Lung (tissue), 11 donors: ENCODE measurements at regions not wholly inside any gene's neighbourhood (a gene's known extent, or its start where the extent isn't known, plus 50 kb on each side); places are given as distances from the start of the nearest gene placed in this dataset.

Experiments
- ATAC-seq: fragments of 200-7000 bp; cut with Tn5 transposase; one replicate; pipeline ENCODE4 v1.9.1; 2020; ENCODE audit warnings: moderate number of reproducible peaks; ENCODE audit not compliant: insufficient read depth, low FRiP score
- DNase-seq, 3 donors: peaks; one replicate each; pipeline ENCODE4 v3.0.0-alpha.2; 2013 to 2017
- H3K27ac ChIP-seq, 2 donors: one replicate each; pipeline ENCODE4 v1.5.1; 2013; ENCODE audit warnings: mild to moderate bottlenecking in 2 of 2, moderate library complexity in 2 of 2, control low read depth in 1 of 2, inconsistent platforms in 1 of 2, low read depth in 1 of 2, low read length in 1 of 2
- H3K27me3 ChIP-seq, 3 donors: one replicate each; pipeline ENCODE4 v1.5.1; 2013; ENCODE audit warnings: low read length in 2 of 3; ENCODE audit not compliant: control insufficient read depth in 3 of 3, insufficient read depth in 3 of 3
- H3K36me3 ChIP-seq, 4 donors: one replicate each; pipeline ENCODE4 v1.5.1; 2013; ENCODE audit warnings: low read length in 4 of 4, mild to moderate bottlenecking in 1 of 4, moderate library complexity in 1 of 4; ENCODE audit not compliant: control insufficient read depth in 4 of 4, insufficient read depth in 4 of 4
- H3K4me1 ChIP-seq, 5 donors: one replicate each; pipeline ENCODE4 v1.5.1; 2013; ENCODE audit warnings: low read length in 5 of 5, mild to moderate bottlenecking in 2 of 5, moderate library complexity in 1 of 5; ENCODE audit not compliant: control insufficient read depth in 5 of 5, insufficient read depth in 5 of 5
- H3K4me3 ChIP-seq: one replicate; pipeline ENCODE4 v1.5.1; 2013; ENCODE audit warnings: mild to moderate bottlenecking, control low read depth, moderate library complexity
- H3K9ac ChIP-seq, 2 donors: one replicate each; pipeline ENCODE4 v1.5.1; 2013; ENCODE audit warnings: low read length in 2 of 2, control low read depth in 1 of 2; ENCODE audit not compliant: insufficient read depth in 1 of 2
- H3K9me3 ChIP-seq, 4 donors: one replicate each; pipeline ENCODE4 v1.5.1; 2013; ENCODE audit warnings: low read length in 3 of 4, mild to moderate bottlenecking in 1 of 4, moderate library complexity in 1 of 4; ENCODE audit not compliant: control insufficient read depth in 4 of 4, insufficient read depth in 3 of 4
- WGBS, 2 donors: extraction: QIAGEN DNeasy Blood & Tissue Kit; methylation state at CpG; one replicate each; pipeline ENCODE4 v1.1.7; 2013; 5-methylcytosine and 5-hydroxymethylcytosine counted together
- TF ChIP-seq, protein P1 (sequence below): IDR thresholded peaks from 2 replicates; pipeline ENCODE4 v1.5.1; 2012; ENCODE audit warnings: mild to moderate bottlenecking; ENCODE audit errors: control extremely low read depth, extremely low read depth
- donor health status: control.
- donor health status: control.
- donor health status: Bipolar disorder and iron deficiency.
- donor health status: healthy.
- donor health status: DM: yes; HTN: yes; CAD: no.

DNA sequence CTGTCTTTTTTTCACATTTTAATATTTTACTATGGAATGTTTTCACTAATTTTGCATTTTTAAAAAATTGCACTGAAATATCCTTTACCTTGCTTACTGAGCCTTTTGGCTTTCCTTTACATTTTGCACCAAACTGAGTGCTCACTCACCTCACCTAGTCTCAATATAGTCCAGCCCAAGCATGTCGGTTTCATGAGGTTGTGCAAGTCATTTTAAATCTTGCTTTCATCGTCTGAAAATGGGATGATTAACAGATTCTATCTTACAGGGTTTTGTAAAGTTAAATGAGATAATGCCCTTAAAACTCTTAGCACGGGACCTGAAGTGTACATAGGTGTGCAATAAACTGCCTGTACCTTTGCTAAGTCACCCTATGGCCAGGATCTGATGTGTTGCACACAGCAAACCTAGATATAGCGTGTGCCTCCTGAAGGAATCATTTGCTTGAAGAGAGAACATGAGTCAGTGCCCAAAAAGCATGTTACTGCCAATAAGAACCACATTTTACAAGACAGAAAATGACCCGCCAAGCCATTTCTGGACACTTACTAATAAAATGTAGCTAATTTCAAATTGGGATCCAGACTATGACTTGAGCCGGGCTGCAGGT, 199.8 kb downstream of the JCAD start:
- H3K9ac ChIP-seq: no peak overlapping the region
- H3K9me3 ChIP-seq: no peaks in the 10 kb centered on the region
- peaks cover 0 to 6% (median 0%) of the 10 kb centered on the region in 5 donors for H3K4me1 ChIP-seq
- H3K27ac ChIP-seq: no peak overlapping the region
- 87 to 93% methylated on average over 6 of the region's 6 CpGs for WGBS, 2 donors
- no peak overlapping the region for H3K4me3 ChIP-seq
- no peaks in the 10 kb centered on the region for H3K27me3 ChIP-seq
- no peaks in the 10 kb centered on the region for H3K36me3 ChIP-seq
- no peak for ATAC-seq
- TF ChIP-seq, protein P1, sequence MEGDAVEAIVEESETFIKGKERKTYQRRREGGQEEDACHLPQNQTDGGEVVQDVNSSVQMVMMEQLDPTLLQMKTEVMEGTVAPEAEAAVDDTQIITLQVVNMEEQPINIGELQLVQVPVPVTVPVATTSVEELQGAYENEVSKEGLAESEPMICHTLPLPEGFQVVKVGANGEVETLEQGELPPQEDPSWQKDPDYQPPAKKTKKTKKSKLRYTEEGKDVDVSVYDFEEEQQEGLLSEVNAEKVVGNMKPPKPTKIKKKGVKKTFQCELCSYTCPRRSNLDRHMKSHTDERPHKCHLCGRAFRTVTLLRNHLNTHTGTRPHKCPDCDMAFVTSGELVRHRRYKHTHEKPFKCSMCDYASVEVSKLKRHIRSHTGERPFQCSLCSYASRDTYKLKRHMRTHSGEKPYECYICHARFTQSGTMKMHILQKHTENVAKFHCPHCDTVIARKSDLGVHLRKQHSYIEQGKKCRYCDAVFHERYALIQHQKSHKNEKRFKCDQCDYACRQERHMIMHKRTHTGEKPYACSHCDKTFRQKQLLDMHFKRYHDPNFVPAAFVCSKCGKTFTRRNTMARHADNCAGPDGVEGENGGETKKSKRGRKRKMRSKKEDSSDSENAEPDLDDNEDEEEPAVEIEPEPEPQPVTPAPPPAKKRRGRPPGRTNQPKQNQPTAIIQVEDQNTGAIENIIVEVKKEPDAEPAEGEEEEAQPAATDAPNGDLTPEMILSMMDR: no peak
- DNase-seq: no peak

DNA sequence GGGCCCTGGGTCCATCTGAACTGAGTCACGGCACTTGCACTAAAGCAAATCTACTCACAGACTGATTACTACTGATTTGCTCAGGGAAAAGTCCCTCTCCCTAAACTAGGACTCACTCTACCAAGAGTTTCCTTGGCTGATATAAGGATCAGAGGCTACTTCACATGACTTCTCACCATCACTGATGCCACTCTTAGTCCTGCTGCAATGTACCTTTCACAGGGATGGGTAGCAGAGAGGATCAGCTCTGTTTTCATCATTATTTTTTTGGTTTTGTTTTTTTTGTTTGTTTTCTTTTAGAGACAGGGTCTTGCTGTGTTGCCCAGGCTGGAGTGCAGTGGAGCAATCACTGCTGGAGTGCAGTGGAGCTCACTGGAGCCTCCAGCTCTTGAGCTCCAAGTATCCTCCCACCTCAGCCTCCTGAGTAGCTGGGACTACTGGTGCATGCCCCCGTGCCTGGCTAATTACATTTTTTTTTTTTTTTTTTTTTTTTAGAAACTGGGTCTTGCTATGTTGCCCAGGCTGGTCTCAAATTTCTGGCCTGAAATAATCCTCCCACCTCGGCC, 200.6 kb downstream of the JCAD start:
- no peak for DNase-seq
- H3K9me3 ChIP-seq: no peaks in the 10 kb centered on the region
- no peak overlapping the region for H3K9ac ChIP-seq
- H3K4me1 ChIP-seq: peaks cover 0 to 6% (median 0%) of the 10 kb centered on the region in 5 donors
- H3K27me3 ChIP-seq: no peaks in the 10 kb centered on the region
- H3K4me3 ChIP-seq: no peak overlapping the region
- TF ChIP-seq, protein P1: no peak
- ATAC-seq: no peak
- 52 to 63% methylated on average over 3 of the region's 3 CpGs for WGBS, 2 donors
- H3K27ac ChIP-seq: no peak overlapping the region
- no peaks in the 10 kb centered on the region for H3K36me3 ChIP-seq

DNA sequence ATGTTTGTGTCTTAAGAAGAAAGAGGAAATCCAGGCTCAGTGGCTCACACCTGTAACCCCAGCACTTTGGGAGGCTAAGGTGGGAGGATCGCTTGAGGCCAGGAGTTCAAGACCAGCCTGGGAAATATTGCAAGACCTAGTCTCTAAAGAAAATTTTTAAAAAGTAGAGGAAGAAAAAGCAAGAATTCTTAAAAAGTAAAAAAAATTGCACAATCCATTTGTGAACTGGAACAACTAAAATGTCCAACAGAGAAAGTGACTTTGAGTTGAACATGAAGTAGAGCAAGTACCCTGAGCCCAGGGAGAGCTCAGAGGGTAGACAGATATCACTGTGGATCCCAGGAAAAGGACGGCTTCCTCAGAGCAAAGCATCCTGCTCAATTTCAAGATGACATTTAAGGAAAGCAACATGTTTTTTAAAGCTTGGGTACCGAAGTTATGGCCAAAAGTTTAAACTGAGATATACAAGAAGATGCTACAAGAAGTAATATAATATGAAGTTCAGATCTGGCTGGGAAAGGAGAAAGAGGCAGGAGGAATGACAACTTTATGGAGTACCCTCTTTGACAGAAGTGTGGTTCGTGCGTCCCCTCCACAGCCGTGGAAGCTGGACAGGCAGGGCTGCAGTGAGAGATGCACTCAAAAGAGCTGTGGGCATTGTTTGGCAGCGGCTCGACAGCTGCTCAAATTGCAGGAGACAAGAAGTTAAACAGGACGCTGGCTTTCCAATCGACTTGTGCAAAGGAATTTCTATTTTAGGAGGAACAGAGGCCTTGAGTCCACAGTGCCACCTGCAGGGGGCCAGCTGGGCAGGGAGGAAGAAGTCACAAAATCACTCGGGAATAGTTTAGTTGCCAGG, 201.3 kb downstream of the JCAD start:
- ATAC-seq (peak; percentile 75), DNase-seq (peak; percentile 68 to 84 (median 71))
- Histone ChIP-seq H3K9ac (no peak overlapping the region), H3K27me3 (no peaks in the 10 kb centered on the region), H3K36me3 (no peaks in the 10 kb centered on the region), H3K4me3 (no peak overlapping the region), H3K27ac (peak overlapping the region in 1 of 2 donors; percentile 46), H3K4me1 (peaks cover 0 to 6% (median 0%) of the 10 kb centered on the region in 5 donors), H3K9me3 (no peaks in the 10 kb centered on the region)
- WGBS, 2 donors: 22 to 31% methylated on average over 11 of the region's 11 CpGs
- TF ChIP-seq, protein P1: peak; percentile 46
